Neural cell (in vitro differentiated cells): ENCODE measurements at regions not wholly inside any gene's neighbourhood (a gene's known extent, or its start where the extent isn't known, plus 50 kb on each side); places are given as distances from the start of the nearest gene placed in this dataset.

Experiments
- H2AFZ ChIP-seq: fragments of 200-600, 300-800 bp; sonication (generic), shearing (Covaris generic); 2 replicates; pipeline ENCODE4 v1.6.0; 2014; ENCODE audit warnings: low read depth, mild to moderate bottlenecking, antibody characterized with exemption, low read length, moderate library complexity
- H3F3A ChIP-seq: fragments of 200-600 bp; shearing (Covaris generic); 2 replicates; pipeline ENCODE4 v1.6.1; 2016; ENCODE audit warnings: mild to moderate bottlenecking, moderate library complexity, mixed read lengths, antibody characterized with exemption, low read length; ENCODE audit not compliant: insufficient read depth, poor library complexity, severe bottlenecking
- H3K27ac ChIP-seq: fragments of 200-600, 300-800 bp; sonication (generic), shearing (Covaris generic); 2 replicates; pipeline ENCODE4 v1.5.1; 2014; ENCODE audit warnings: mild to moderate bottlenecking, low read length, moderate library complexity
- H3K27me3 ChIP-seq: fragments of 300-800, 200-600 bp; sonication (generic), shearing (Covaris generic); 2 replicates; pipeline ENCODE4 v1.6.0; 2014; ENCODE audit warnings: mild to moderate bottlenecking, low read depth, low read length, moderate library complexity; ENCODE audit not compliant: insufficient read depth
- H3K36me3 ChIP-seq: fragments of 300-800, 200-600 bp; sonication (generic), shearing (Covaris generic); 2 replicates; pipeline ENCODE4 v1.5.1; 2014; ENCODE audit warnings: mild to moderate bottlenecking, antibody characterized with exemption, low read length, moderate library complexity; ENCODE audit not compliant: insufficient read depth
- H3K4me2 ChIP-seq: fragments of 300-800, 200-600 bp; sonication (generic), shearing (Covaris generic); 2 replicates; pipeline ENCODE4 v1.6.0; 2014; ENCODE audit warnings: mild to moderate bottlenecking, low read length
- H3K4me3 ChIP-seq: fragments of 300-800, 200-600 bp; sonication (generic), shearing (Covaris generic); 2 replicates; pipeline ENCODE4 v1.5.1; 2014; ENCODE audit warnings: mild to moderate bottlenecking, low read length, moderate library complexity
- H3K79me2 ChIP-seq: fragments of 200-600 bp; shearing (Covaris generic); replicated peaks from 2 replicates; pipeline ENCODE4 v1.6.0; 2014; ENCODE audit warnings: mild to moderate bottlenecking, low read length, moderate library complexity; ENCODE audit not compliant: insufficient read depth
- H3K9ac ChIP-seq: fragments of 300-800, 200-600 bp; sonication (generic), shearing (Covaris generic); 2 replicates; pipeline ENCODE4 v1.6.1; 2016; ENCODE audit warnings: mild to moderate bottlenecking, low read length, mixed read lengths
- H3K9me2 ChIP-seq: fragments of 200-600 bp; shearing (Covaris generic); 2 replicates; pipeline ENCODE4 v1.6.1; 2016; ENCODE audit warnings: mild to moderate bottlenecking, low read length, mixed read lengths; ENCODE audit not compliant: insufficient read depth
- H3K9me3 ChIP-seq: fragments of 200-600, 300-800 bp; sonication (generic), shearing (Covaris generic); 2 replicates; pipeline ENCODE4 v1.6.1; 2016; ENCODE audit warnings: mild to moderate bottlenecking, mixed run types, low read length, moderate library complexity, mixed read lengths
- H4K20me1 ChIP-seq: fragments of 200-600 bp; shearing (Covaris generic); 2 replicates; pipeline ENCODE4 v1.6.1; 2016; ENCODE audit warnings: mild to moderate bottlenecking, mixed run types; ENCODE audit not compliant: insufficient read depth
- EP300 ChIP-seq: fragments of 450-650 bp; conservative IDR thresholded peaks from 2 replicates; pipeline ENCODE4 v1.6.1; 2014; ENCODE audit warnings: antibody characterized with exemption, mild to moderate bottlenecking, moderate library complexity; ENCODE audit not compliant: poor library complexity, severe bottlenecking
- EZH2 ChIP-seq: fragments of 200-600, 300-800 bp; shearing (Covaris generic), sonication (generic); IDR thresholded peaks from 2 replicates; pipeline ENCODE4 v1.6.1; 2014; ENCODE audit warnings: antibody characterized with exemption, low read length, borderline replicate concordance, mild to moderate bottlenecking; ENCODE audit not compliant: insufficient read depth, poor library complexity, severe bottlenecking
- MXI1 ChIP-seq: fragments of 450-650 bp; conservative IDR thresholded peaks from 2 replicates; pipeline ENCODE4 v1.6.1; 2014; ENCODE audit warnings: antibody characterized with exemption, mild to moderate bottlenecking; ENCODE audit not compliant: poor library complexity, severe bottlenecking
- POLR2AphosphoS5 ChIP-seq: IDR thresholded peaks from 2 replicates; pipeline ENCODE4 v1.6.1; 2012
- RAD21 ChIP-seq: fragments of 450-650 bp; conservative IDR thresholded peaks from 2 replicates; pipeline ENCODE4 v1.6.1; 2014; ENCODE audit warnings: antibody characterized with exemption, mild to moderate bottlenecking, moderate library complexity
- SMC3 ChIP-seq: fragments of 450-650 bp; conservative IDR thresholded peaks from 2 replicates; pipeline ENCODE4 v1.6.1; 2014; ENCODE audit warnings: antibody characterized with exemption, mild to moderate bottlenecking, moderate library complexity; ENCODE audit not compliant: poor library complexity
- TAF1 ChIP-seq: IDR thresholded peaks from 2 replicates; pipeline ENCODE4 v1.6.1; 2012; ENCODE audit warnings: low read depth
- TF ChIP-seq, protein P1 (sequence below): fragments of 450-650 bp; IDR thresholded peaks from 2 replicates; pipeline ENCODE4 v1.5.1; 2014; ENCODE audit warnings: antibody characterized with exemption, mild to moderate bottlenecking, moderate library complexity; ENCODE audit not compliant: poor library complexity, severe bottlenecking
- TF ChIP-seq, protein P2 (sequence below): IDR thresholded peaks from 2 replicates; pipeline ENCODE4 v1.6.1; 2012; ENCODE audit warnings: borderline replicate concordance

DNA sequence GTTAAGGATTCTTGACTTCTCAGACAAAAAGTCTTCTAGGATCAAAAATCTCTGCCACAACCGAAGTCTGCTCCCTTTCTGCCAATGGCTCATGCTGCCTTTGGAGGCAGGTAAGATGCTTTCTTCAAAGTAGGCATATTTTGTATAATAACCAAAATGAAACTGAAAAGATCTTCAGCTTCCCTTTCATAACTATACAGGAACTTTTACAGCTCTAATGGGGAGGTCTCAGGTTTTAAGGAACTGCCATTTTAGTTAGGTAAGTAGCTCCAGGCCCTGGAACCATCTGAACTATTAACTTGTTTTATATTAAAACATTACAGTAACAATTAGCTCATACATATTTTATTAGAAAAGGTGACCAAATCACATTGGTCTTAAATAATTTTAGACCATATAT lies 110.9 kb upstream of the FREM1 start:
- Histone ChIP-seq H3F3A (no peaks in the 10 kb centered on the region), H3K9me3 (no peaks in the 10 kb centered on the region), H2AFZ (no peak overlapping the region), H3K36me3 (no peaks in the 10 kb centered on the region), H3K4me3 (no peak overlapping the region), H3K27me3 (no peaks in the 10 kb centered on the region), H3K4me2 (no peak overlapping the region), H3K9ac (no peak overlapping the region), H4K20me1 (no peaks in the 10 kb centered on the region), H3K79me2 (no peaks in the 10 kb centered on the region), H3K27ac (no peak overlapping the region), H3K9me2 (no peaks in the 10 kb centered on the region)
- TF ChIP-seq TAF1 (no peak), RAD21 (no peak), MXI1 (no peak)
- TF ChIP-seq, protein P1, sequence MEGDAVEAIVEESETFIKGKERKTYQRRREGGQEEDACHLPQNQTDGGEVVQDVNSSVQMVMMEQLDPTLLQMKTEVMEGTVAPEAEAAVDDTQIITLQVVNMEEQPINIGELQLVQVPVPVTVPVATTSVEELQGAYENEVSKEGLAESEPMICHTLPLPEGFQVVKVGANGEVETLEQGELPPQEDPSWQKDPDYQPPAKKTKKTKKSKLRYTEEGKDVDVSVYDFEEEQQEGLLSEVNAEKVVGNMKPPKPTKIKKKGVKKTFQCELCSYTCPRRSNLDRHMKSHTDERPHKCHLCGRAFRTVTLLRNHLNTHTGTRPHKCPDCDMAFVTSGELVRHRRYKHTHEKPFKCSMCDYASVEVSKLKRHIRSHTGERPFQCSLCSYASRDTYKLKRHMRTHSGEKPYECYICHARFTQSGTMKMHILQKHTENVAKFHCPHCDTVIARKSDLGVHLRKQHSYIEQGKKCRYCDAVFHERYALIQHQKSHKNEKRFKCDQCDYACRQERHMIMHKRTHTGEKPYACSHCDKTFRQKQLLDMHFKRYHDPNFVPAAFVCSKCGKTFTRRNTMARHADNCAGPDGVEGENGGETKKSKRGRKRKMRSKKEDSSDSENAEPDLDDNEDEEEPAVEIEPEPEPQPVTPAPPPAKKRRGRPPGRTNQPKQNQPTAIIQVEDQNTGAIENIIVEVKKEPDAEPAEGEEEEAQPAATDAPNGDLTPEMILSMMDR: no peak

DNA sequence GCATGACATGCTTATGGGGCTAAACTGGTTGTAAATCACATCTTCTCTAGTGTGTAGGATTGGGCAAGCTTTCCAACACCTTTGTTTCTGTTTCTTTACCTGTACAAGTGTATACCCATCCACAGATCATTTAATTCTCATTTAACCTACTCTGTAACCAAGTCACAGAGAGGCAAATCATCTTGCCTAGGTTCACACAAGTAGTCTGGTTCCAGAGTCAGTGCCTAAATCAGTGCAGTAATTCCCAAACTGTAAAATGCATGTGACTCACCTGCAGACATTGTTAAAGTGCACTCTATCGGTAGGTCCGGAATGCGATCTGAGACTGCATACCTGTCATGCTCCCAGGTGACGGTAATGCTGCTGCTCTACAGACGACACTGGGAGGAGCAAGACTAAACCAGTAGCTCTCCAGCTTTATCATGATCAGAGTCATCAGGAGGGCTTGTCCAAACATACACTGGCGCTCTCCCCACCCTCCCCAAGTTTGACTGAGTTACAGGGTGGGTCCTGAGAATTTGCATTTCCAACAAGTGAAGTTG lies 107.9 kb upstream of the FREM1 start:
- H3K36me3 ChIP-seq: no peaks in the 10 kb centered on the region
- no peak overlapping the region for H3K27ac ChIP-seq
- no peak overlapping the region for H3K4me2 ChIP-seq
- H3K9ac ChIP-seq: no peak overlapping the region
- H3K27me3 ChIP-seq: no peaks in the 10 kb centered on the region
- no peaks in the 10 kb centered on the region for H3F3A ChIP-seq
- H3K4me3 ChIP-seq: no peak overlapping the region
- TF ChIP-seq, protein P1: no peak
- TF ChIP-seq, protein P2, sequence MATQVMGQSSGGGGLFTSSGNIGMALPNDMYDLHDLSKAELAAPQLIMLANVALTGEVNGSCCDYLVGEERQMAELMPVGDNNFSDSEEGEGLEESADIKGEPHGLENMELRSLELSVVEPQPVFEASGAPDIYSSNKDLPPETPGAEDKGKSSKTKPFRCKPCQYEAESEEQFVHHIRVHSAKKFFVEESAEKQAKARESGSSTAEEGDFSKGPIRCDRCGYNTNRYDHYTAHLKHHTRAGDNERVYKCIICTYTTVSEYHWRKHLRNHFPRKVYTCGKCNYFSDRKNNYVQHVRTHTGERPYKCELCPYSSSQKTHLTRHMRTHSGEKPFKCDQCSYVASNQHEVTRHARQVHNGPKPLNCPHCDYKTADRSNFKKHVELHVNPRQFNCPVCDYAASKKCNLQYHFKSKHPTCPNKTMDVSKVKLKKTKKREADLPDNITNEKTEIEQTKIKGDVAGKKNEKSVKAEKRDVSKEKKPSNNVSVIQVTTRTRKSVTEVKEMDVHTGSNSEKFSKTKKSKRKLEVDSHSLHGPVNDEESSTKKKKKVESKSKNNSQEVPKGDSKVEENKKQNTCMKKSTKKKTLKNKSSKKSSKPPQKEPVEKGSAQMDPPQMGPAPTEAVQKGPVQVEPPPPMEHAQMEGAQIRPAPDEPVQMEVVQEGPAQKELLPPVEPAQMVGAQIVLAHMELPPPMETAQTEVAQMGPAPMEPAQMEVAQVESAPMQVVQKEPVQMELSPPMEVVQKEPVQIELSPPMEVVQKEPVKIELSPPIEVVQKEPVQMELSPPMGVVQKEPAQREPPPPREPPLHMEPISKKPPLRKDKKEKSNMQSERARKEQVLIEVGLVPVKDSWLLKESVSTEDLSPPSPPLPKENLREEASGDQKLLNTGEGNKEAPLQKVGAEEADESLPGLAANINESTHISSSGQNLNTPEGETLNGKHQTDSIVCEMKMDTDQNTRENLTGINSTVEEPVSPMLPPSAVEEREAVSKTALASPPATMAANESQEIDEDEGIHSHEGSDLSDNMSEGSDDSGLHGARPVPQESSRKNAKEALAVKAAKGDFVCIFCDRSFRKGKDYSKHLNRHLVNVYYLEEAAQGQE: no peak
- TF ChIP-seq EZH2: no peak
- no peak for TF ChIP-seq SMC3
- TF ChIP-seq RAD21: no peak
- no peak for TF ChIP-seq MXI1
- TF ChIP-seq EP300: no peak
- no peak for TF ChIP-seq TAF1
- TF ChIP-seq POLR2AphosphoS5: no peak
- no peaks in the 10 kb centered on the region for H3K9me2 ChIP-seq
- H4K20me1 ChIP-seq: no peaks in the 10 kb centered on the region
- no peaks in the 10 kb centered on the region for H3K9me3 ChIP-seq
- H2AFZ ChIP-seq: no peak overlapping the region
- no peaks in the 10 kb centered on the region for H3K79me2 ChIP-seq
